Ovary (tissue), 3 donors: ENCODE measurements at regions not wholly inside any gene's neighbourhood (a gene's known extent, or its start where the extent isn't known, plus 50 kb on each side); places are given as distances from the start of the nearest gene placed in this dataset.

ENCODE experiments used
- EP300 ChIP-seq: sonication (generic); formaldehyde crosslinking; IDR thresholded peaks from one replicate; pipeline ENCODE4 v1.6.1; 2017; ENCODE audit warnings: antibody characterized with exemption
- TF ChIP-seq, protein P1 (sequence below), 3 donors: fragments of 450-650 bp in 2 of 3; fragments of 200-600 bp in 1 of 3; IDR thresholded peaks; one replicate each; pipeline versions ENCODE4 v1.5.1 to v1.8.0; 2016 to 2022; ENCODE audit warnings: antibody characterized with exemption in 3 of 3, mild to moderate bottlenecking in 1 of 3
- donor health status: DM: no; HTN: no; CAD: no.

DNA sequence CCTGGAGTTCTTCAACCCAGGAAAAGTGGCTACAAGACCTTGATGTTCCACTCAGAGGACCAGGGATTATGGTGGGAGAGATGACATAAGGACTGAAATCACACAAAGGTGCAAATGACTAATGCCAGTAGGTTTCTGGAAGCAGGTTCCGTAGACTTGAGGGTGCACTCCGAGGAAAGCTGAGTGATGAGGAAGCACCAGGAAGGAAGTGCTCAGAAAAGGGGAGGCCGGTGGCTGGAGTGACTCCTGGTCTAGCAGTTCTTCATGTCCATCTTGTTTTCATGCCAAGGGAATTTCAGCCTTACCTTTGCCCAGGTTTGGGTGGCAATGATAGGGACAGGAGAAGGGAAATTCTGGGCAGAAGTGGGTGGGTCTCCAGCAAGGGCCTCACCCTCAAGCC, 74.5 kb downstream of the TMEM17 start:
- TF ChIP-seq, protein P1, sequence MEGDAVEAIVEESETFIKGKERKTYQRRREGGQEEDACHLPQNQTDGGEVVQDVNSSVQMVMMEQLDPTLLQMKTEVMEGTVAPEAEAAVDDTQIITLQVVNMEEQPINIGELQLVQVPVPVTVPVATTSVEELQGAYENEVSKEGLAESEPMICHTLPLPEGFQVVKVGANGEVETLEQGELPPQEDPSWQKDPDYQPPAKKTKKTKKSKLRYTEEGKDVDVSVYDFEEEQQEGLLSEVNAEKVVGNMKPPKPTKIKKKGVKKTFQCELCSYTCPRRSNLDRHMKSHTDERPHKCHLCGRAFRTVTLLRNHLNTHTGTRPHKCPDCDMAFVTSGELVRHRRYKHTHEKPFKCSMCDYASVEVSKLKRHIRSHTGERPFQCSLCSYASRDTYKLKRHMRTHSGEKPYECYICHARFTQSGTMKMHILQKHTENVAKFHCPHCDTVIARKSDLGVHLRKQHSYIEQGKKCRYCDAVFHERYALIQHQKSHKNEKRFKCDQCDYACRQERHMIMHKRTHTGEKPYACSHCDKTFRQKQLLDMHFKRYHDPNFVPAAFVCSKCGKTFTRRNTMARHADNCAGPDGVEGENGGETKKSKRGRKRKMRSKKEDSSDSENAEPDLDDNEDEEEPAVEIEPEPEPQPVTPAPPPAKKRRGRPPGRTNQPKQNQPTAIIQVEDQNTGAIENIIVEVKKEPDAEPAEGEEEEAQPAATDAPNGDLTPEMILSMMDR (IDR thresholded peaks at IDR 0.05) = no peak
- TF ChIP-seq EP300 = no peak
